Activated naive CD4-positive, alpha-beta T cell treated with anti-CD3 and anti-CD28 coated beads, Interleukin-2, amount 10 ng/mL, durations not matched to agents 7 days and 5 days (primary cell): ENCODE measurements at regions not wholly inside any gene's neighbourhood (a gene's known extent, or its start where the extent isn't known, plus 50 kb on each side); places are given as distances from the start of the nearest gene placed in this dataset.

Source experiments
- CTCF ChIA-PET: fragments of 350-600 bp; sonication (Branson Sonifier 250); formaldehyde crosslinking; loops from one replicate; lab custom pipeline; 2021; ENCODE audit warnings: antibody characterized with exemption; lab: Charles Lee
- DNase-seq: peaks from one replicate; pipeline ENCODE4 v3.0.0-alpha.2; 2020
- H3K27ac Mint-ChIP-seq: one replicate; pipeline ENCODE4 v1.8.0; 2021; ENCODE audit warnings: mild to moderate bottlenecking, moderate library complexity, mixed read lengths
- H3K27me3 Mint-ChIP-seq: one replicate; pipeline ENCODE4 v1.8.0; 2021; ENCODE audit warnings: mild to moderate bottlenecking, mixed read lengths
- H3K36me3 Mint-ChIP-seq: one replicate; pipeline ENCODE4 v1.8.0; 2021; ENCODE audit warnings: mixed read lengths
- H3K4me1 Mint-ChIP-seq: one replicate; pipeline ENCODE4 v1.8.0; 2021; ENCODE audit warnings: mixed read lengths
- H3K4me3 Mint-ChIP-seq: one replicate; pipeline ENCODE4 v1.8.0; 2021; ENCODE audit warnings: mild to moderate bottlenecking, moderate library complexity, mixed read lengths
- H3K9me3 Mint-ChIP-seq: one replicate; pipeline ENCODE4 v1.8.0; 2021; ENCODE audit warnings: mixed read lengths

DNA sequence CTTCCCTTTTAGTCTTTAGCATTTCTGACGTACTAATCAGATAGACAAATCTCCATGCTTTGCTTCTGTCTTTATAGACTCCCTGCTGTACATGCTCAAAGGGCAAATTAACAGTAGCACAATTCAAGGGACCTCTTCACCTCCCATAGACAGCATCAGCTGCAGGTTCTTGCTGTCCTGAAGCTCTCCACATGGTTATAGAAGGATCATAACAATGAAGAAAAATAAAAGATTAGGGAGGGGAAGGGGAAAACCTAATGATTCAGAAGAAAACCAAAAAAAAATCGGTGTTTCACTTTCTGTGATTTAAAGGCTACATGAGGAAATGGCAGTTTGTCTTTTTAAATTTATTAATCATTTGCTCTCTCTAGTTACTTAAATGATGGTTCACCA, 155.5 kb downstream of the PTCSC3 start:
- no peak for DNase-seq
- Mint-ChIP-seq H3K4me1 (peaks cover 4% of the 10 kb centered on the region), H3K36me3 (no peaks in the 10 kb centered on the region), H3K9me3 (no peaks in the 10 kb centered on the region), H3K27me3 (no peaks in the 10 kb centered on the region), H3K27ac (no peak overlapping the region), H3K4me3 (no peak overlapping the region)
- CTCF ChIA-PET: no interaction called here

DNA sequence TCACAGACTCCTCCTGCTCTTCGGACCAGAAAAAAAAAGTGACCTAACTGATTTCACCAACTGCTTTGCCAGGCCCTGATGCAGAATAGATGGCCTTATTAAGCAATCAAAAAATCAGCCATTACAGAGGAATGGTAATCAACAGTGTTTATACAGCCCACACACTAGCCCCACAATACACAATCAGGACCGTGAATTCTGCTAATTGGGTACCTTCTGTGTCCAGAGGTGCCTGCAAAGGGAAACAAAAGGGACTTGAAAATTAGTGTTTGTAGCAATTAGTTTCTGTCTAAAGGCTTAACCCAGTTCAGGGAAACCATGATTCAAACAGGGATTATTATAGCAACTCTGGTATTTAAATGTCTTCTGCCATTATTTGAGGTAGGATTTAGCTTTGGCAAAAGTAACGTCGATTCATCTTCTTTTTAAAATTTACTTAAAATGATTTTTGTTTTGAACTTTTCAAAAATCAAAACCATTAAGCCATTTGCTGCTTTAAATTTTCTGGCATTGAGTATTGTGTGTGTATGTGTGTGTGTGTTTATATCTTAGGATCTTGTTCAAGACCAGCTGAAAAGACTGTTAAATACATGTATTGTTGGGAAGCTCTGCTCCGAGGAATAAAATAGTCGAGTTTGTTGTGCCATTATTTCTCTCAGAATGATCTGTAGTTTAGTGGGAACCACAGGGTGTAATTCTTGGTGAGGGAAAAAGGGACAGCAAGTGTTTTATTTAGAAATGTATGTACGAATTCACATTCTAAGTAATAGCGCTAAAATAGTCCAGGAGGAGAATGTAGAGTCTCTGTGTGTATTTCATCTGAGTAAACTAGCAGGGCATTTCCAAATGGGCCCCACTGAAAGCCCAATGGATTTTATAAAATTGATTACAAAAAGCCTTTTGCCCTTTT, 156.1 kb downstream of the PTCSC3 start:
- Mint-ChIP-seq H3K4me1 (peaks cover 4% of the 10 kb centered on the region), H3K9me3 (no peaks in the 10 kb centered on the region), H3K27me3 (no peaks in the 10 kb centered on the region), H3K36me3 (no peaks in the 10 kb centered on the region), H3K27ac (no peak overlapping the region), H3K4me3 (no peak overlapping the region)
- CTCF ChIA-PET: no interaction called here
- no peak for DNase-seq

DNA sequence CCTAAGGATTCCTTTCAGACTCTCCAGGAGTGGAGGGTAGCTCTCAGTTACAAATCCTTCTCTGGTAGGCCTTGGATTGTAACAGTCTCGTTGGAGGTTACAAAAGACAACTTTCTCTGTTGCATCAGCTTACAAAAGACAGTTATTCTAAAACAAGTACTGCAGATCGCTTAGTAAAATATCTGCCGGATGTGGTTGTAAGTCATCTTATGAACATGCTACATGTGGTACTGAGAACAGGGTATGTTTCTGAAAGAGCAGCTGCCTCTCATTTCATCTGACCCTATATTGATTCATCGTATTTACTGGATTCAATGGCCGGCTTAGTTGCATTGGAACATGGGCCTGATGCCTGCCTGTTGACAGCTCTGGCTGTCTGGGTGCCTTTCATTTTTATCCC, 157.4 kb downstream of the PTCSC3 start:
- CTCF ChIA-PET: no interaction called here
- Mint-ChIP-seq H3K4me3 (no peak overlapping the region), H3K27me3 (no peaks in the 10 kb centered on the region), H3K27ac (no peak overlapping the region), H3K4me1 (peaks cover 4% of the 10 kb centered on the region), H3K36me3 (no peaks in the 10 kb centered on the region), H3K9me3 (no peaks in the 10 kb centered on the region)
- no peak for DNase-seq

DNA sequence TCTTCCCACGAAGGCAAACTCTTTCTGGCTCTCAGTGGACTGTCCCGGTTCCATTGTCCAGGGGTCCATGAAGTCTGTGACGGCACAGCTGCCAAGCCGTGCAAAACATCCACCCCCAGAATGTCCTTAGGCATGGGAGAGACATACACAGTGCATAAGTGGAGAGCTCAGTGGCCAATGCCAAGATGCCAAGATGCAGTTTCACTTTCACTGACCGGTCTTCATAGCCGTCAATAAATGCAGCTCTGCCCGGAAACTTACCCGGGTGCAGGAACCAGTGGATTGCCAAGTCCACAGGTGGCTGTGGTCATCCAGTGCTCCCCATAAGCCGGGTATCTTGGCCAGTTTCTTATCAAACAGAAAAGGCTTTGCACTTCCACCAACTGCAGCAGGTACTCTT, 162.3 kb downstream of the PTCSC3 start:
- Mint-ChIP-seq H3K9me3 (no peaks in the 10 kb centered on the region), H3K27ac (no peak overlapping the region), H3K4me1 (no peaks in the 10 kb centered on the region), H3K4me3 (no peak overlapping the region), H3K36me3 (no peaks in the 10 kb centered on the region), H3K27me3 (no peaks in the 10 kb centered on the region)
- no peak for DNase-seq
- CTCF ChIA-PET: interaction anchor here (1.5 kb wide), 1 partner anchor 55 kb away, joined by 4 read pairs; no protein-coding TSS in a partner anchor

DNA sequence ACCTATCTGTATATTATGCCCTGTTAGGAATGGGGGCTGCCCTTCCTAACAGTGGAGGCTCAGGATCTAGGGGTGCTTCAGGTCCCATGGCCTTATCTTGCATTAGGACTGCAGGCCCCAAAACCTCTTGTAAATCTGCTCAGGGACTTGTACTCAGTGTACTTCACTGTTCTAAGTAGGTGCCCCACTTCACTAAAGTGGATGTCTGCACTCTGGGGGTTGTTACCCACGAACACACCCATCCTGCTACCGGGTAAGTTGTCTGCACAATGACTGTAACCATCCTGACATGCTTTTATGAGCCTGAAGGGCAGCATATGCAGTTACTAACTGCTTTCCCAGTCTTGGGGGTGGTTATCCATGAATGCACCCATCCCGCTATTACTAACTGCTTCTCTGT, 163.0 kb downstream of the PTCSC3 start:
- Mint-ChIP-seq H3K27ac (no peak overlapping the region), H3K4me1 (no peaks in the 10 kb centered on the region), H3K4me3 (no peak overlapping the region), H3K27me3 (peaks cover 5% of the 10 kb centered on the region), H3K9me3 (no peaks in the 10 kb centered on the region), H3K36me3 (no peaks in the 10 kb centered on the region)
- CTCF ChIA-PET: no interaction called here
- DNase-seq: no peak

DNA sequence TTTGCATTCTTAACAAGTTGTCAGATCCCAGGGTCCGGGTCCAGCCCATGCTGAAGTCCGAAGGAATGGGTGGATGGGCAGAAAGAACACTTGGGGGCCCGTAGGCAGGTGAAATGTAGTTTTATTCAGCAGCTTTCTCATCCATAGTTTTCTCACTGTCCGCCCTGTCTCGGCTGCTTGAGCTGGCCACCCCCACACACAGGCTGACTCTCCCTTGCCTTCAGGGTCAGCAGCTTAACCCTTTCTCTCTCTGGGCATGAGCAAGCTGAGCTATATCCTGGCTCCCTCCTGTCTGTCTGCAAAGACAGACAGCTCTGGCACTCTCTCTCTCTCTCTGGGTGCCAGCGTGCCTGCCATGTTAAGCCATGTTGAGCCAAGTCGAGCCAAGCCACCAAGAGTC, 163.9 kb downstream of the PTCSC3 start:
- H3K36me3 Mint-ChIP-seq: no peaks in the 10 kb centered on the region
- no peak overlapping the region for H3K4me3 Mint-ChIP-seq
- CTCF ChIA-PET: no interaction called here
- no peak overlapping the region for H3K27ac Mint-ChIP-seq
- no peaks in the 10 kb centered on the region for H3K9me3 Mint-ChIP-seq
- H3K4me1 Mint-ChIP-seq: no peaks in the 10 kb centered on the region
- no peak for DNase-seq
- H3K27me3 Mint-ChIP-seq: peaks cover 5% of the 10 kb centered on the region

DNA sequence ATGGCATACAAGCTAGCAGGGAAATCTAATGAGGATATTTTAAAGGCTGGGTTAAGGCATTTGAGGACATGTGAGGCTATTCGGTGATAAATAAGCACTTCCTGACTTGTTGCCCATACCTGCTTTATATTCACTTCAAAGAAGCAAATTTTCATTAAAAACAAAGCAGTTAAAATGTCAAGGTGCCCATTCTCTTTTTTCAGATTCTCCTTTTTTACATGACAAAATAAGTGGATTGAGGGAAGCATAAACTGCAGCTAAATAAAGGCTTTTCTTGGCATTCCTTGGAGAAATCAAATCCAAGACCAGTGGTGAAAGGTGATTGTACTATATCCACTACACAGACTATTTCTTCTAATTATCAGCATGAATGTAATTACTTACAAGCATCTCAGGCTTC, 166.9 kb downstream of the PTCSC3 start:
- Mint-ChIP-seq H3K27me3 (peaks cover 5% of the 10 kb centered on the region), H3K4me1 (no peaks in the 10 kb centered on the region)
- CTCF ChIA-PET: no interaction called here

DNA sequence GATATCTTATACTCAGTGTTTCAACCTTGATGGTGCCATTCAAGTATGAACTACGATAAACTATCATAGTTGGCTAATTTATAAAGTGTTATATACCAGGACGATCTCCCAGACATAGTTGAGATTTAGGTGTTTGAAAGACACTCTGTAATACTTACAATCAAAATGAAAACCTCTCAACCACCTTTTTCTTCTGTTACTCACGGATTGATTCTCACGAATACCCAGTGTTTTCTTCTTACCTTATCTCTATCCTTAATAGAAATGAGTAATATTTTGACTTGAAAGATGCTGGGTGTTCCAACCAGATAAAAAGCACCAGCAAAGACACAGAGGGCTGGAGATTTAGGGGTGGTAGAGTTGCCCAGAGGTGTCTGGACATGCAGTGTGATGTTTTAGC, 169.9 kb downstream of the PTCSC3 start:
- no peak for DNase-seq
- Mint-ChIP-seq H3K36me3 (no peaks in the 10 kb centered on the region), H3K4me1 (no peaks in the 10 kb centered on the region), H3K4me3 (no peak overlapping the region), H3K27ac (no peak overlapping the region), H3K27me3 (peaks cover 5% of the 10 kb centered on the region), H3K9me3 (no peaks in the 10 kb centered on the region)
- CTCF ChIA-PET: no interaction called here

More for the DNA sequence above, 166.9 kb downstream of the PTCSC3 start:
- DNase-seq: no peak
- no peaks in the 10 kb centered on the region for H3K9me3 Mint-ChIP-seq
- H3K36me3 Mint-ChIP-seq: no peaks in the 10 kb centered on the region
- H3K4me3 Mint-ChIP-seq: no peak overlapping the region
- H3K27ac Mint-ChIP-seq: no peak overlapping the region

DNA sequence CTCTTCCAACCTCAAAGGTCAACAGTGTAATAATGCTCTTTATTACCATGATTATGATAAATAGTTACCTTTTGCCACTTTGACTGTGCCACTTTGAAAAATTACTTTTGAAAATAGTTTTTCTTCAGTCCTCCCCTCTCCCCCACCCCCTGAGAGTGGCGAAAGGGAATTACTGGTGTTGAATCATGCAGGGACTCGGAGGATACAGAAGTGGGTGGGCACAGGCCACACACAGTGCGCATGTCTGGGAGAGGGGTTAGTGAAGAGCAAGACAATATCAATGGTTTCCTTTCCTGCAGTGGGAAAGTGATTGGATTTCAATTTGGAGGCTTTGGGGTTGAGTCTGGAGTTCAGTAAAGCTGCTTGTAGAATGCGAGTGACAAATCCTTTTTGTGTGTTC, 170.9 kb downstream of the PTCSC3 start:
- Mint-ChIP-seq H3K27ac (no peak overlapping the region), H3K4me1 (no peaks in the 10 kb centered on the region)
- CTCF ChIA-PET: no interaction called here

DNA sequence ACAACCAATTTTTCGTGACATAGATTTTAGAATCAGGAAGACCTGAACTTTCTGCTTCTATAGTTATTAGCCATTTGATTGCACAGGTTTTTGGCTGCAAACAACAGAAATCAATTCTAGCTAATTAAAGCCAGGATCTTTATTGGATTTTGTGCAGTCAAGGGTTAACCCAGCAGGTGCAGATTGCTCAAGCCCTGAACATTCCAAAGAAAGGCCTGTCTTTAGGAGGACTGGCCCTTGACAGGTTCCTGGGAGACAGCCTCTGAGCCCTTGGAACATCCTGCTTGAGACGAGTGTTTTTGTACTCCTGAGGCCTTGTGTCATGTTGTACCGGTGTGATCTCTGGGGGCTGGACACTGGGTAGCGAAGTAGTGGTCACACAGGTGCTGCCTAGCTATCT, 174.6 kb downstream of the PTCSC3 start:
- no peaks in the 10 kb centered on the region for H3K9me3 Mint-ChIP-seq
- H3K27ac Mint-ChIP-seq: no peak overlapping the region
- no peak for DNase-seq
- no peak overlapping the region for H3K4me3 Mint-ChIP-seq
- H3K27me3 Mint-ChIP-seq: peaks cover 9% of the 10 kb centered on the region
- no peaks in the 10 kb centered on the region for H3K36me3 Mint-ChIP-seq
- no peaks in the 10 kb centered on the region for H3K4me1 Mint-ChIP-seq
- CTCF ChIA-PET: interaction anchor here (1.3 kb wide), 1 partner anchor 118 kb away, joined by 3 read pairs; no protein-coding TSS in a partner anchor

More for the DNA sequence above, 170.9 kb downstream of the PTCSC3 start:
- H3K27me3 Mint-ChIP-seq: peaks cover 5% of the 10 kb centered on the region
- no peak for DNase-seq
- no peaks in the 10 kb centered on the region for H3K36me3 Mint-ChIP-seq
- H3K9me3 Mint-ChIP-seq: no peaks in the 10 kb centered on the region
- H3K4me3 Mint-ChIP-seq: no peak overlapping the region

DNA sequence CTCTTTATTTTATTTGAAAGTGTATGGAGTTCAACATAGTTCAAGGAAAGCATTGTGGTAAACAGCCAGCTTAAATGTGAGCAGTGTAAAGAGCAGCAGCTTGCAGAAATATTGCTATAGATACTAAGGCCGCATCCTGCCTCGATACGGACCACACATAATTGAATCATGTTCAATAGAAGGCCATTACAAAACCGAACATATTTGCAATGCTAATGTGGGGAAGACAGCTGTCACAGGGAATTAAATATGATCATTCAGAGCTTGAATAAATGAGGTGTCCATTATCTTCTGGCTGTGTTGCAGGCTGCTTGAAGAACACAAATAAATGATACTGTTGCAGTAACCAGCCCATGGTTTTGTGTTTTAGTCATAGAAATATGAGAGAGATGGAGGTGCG, 173.2 kb downstream of the BRMS1L start:
- H3K4me3 Mint-ChIP-seq: no peak overlapping the region
- no peaks in the 10 kb centered on the region for H3K4me1 Mint-ChIP-seq

DNA sequence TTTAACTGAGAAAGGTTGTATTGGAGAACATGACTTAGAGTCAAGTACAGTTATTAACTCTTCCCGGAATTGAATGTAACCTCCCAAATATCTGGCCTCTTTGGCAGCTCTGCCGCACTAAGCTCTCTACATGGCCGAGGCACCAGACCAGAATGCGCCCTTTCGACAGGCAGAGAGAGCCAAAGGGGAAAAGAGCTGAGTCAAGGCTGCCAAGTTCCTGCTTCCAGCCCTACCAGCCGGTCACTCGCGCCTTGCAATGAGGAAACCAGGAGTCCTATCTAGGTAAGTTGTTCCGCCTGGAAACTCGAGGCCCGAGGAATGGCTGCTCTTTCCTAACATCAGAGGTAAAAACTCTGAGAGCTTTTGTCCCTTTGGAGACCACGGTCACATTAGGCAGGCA, 172.2 kb downstream of the BRMS1L start:
- Mint-ChIP-seq H3K9me3 (no peaks in the 10 kb centered on the region), H3K27me3 (peaks cover 12% of the 10 kb centered on the region), H3K27ac (no peak overlapping the region), H3K36me3 (no peaks in the 10 kb centered on the region), H3K4me1 (no peaks in the 10 kb centered on the region), H3K4me3 (no peak overlapping the region)
- CTCF ChIA-PET: no interaction called here
- no peak for DNase-seq

More for the DNA sequence above, 173.2 kb downstream of the BRMS1L start:
- Mint-ChIP-seq H3K36me3 (no peaks in the 10 kb centered on the region), H3K27me3 (peaks cover 9% of the 10 kb centered on the region), H3K9me3 (no peaks in the 10 kb centered on the region), H3K27ac (no peak overlapping the region)
- DNase-seq: no peak
- CTCF ChIA-PET: no interaction called here

DNA sequence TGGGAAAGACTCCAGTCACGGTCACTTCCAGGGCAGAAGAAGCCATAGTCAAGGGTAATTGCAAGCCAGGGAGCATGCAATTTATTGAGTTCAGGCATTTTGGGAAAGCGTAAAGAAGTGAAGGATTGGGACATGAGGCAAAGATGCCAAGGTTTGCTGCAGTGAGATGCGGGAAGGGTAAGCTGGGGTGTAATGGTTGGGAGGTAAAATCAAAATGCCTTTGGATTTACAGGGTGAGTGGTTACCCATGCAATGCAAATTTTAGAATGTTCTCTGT, 167.5 kb downstream of the BRMS1L start:
- Mint-ChIP-seq H3K4me3 (no peak overlapping the region), H3K36me3 (no peaks in the 10 kb centered on the region), H3K4me1 (no peaks in the 10 kb centered on the region), H3K27ac (no peak overlapping the region), H3K9me3 (no peaks in the 10 kb centered on the region), H3K27me3 (peaks cover 16% of the 10 kb centered on the region)
- no peak for DNase-seq
- CTCF ChIA-PET: no interaction called here

DNA sequence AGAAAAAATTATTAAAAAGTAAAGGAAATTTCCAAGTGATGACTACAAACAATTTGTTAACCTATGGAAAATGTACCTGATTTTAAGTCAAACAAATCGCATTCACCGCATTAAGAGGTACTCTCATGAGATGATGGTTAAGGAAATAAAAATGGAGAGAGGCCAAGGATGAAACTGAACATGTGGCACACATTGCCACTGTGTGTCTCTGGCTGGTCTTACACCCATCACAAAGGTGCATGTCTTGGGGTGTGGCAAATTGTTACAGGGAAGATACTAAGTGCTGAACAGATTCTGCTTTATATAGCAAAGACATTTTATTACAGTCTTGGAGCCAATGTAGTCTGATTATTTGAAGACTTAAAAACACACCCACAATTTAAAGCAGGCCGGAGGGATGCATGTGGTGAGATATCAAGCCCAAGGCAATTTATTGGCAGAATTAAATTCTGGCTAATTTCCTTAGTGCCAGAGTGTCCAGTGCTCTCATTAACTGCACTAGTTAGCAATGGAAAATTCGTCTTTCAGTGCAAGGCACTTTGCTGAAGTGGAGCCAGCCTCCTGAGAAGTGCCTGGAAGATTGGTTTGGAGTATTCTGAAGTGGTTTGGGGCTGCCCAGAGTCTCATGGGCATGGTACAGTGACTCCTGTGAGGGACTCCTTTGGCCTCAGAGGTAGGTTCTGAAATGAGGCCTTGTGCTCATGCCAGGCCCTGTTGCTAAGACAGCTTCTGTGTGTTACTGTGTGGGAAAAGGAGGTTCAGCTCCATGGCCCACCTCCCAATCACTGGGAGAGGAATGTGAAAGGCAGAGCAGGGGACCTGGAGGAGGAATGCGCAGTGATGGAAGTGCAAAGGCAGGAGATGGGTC, 166.9 kb downstream of the BRMS1L start:
- CTCF ChIA-PET: no interaction called here

DNA sequence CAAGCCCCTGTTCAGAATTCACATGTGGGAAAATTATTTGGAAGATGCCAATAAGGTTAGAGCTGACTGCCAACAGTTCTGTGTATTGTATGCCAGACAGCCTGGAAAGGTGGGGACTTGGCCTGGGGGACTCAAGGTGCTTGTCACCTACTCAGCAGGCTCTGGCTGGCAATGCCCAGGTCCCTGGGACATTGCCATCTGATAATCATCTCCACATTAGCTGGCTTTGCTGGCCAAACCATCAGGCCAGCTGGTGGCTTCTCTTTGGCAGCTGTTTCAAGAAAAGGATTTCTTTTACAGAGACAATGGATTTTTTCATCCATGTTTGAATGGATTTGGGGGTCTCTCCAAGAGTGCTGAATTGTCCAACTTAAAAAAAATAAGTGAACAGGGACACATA, 165.2 kb downstream of the BRMS1L start:
- Mint-ChIP-seq H3K4me1 (no peaks in the 10 kb centered on the region), H3K4me3 (no peak overlapping the region), H3K9me3 (no peaks in the 10 kb centered on the region), H3K36me3 (no peaks in the 10 kb centered on the region), H3K27ac (no peak overlapping the region), H3K27me3 (peaks cover 7% of the 10 kb centered on the region)
- DNase-seq: no peak
- CTCF ChIA-PET: no interaction called here

More for the DNA sequence above, 166.9 kb downstream of the BRMS1L start:
- peaks cover 10% of the 10 kb centered on the region for H3K27me3 Mint-ChIP-seq
- H3K27ac Mint-ChIP-seq: no peak overlapping the region
- no peaks in the 10 kb centered on the region for H3K36me3 Mint-ChIP-seq
- H3K9me3 Mint-ChIP-seq: no peaks in the 10 kb centered on the region
- no peak for DNase-seq
- no peaks in the 10 kb centered on the region for H3K4me1 Mint-ChIP-seq
- H3K4me3 Mint-ChIP-seq: no peak overlapping the region
